KMS-11 (cell line): ENCODE measurements at regions not wholly inside any gene's neighbourhood (a gene's known extent, or its start where the extent isn't known, plus 50 kb on each side); places are given as distances from the start of the nearest gene placed in this dataset.

Source experiments
- H2AFZ ChIP-seq: fragments of 200-600 bp; sonication (generic); 2 replicates; pipeline ENCODE4 v1.6.1; 2016; ENCODE audit warnings: antibody characterized with exemption, mixed run types, low read depth
- H3K27ac ChIP-seq: fragments of 200-600 bp; sonication (generic); 2 replicates; pipeline ENCODE4 v1.6.1; 2016; ENCODE audit warnings: mild to moderate bottlenecking, mixed run types
- H3K27me3 ChIP-seq: fragments of 200-600 bp; sonication (generic); 2 replicates; pipeline ENCODE4 v1.6.1; 2017; ENCODE audit warnings: mild to moderate bottlenecking, low read depth, mixed run types, moderate library complexity; ENCODE audit not compliant: insufficient read depth
- H3K36me3 ChIP-seq: fragments of 200-600 bp; sonication (generic); 2 replicates; pipeline ENCODE4 v1.6.1; 2017; ENCODE audit warnings: mild to moderate bottlenecking, mixed run types; ENCODE audit not compliant: insufficient read depth
- H3K4me1 ChIP-seq: fragments of 200-600 bp; sonication (generic); 2 replicates; pipeline ENCODE4 v1.6.1; 2016; ENCODE audit warnings: mild to moderate bottlenecking, low read depth, mixed run types; ENCODE audit not compliant: poor library complexity, severe bottlenecking
- H3K4me2 ChIP-seq: fragments of 200-600 bp; sonication (generic); 2 replicates; pipeline ENCODE4 v1.7.0; 2016; ENCODE audit warnings: mild to moderate bottlenecking, mixed run types
- H3K4me3 ChIP-seq: fragments of 200-600 bp; sonication (generic); IDR thresholded peaks from 2 replicates; pipeline ENCODE4 v1.6.1; 2017; ENCODE audit warnings: low read depth, low read length, mixed read lengths; ENCODE audit not compliant: insufficient read depth
- H3K79me2 ChIP-seq: fragments of 200-600 bp; sonication (generic); 2 replicates; pipeline ENCODE4 v1.6.1; 2016; ENCODE audit warnings: low read depth, mixed run types; ENCODE audit not compliant: insufficient read depth
- H3K9ac ChIP-seq: fragments of 200-600 bp; sonication (generic); 2 replicates; pipeline ENCODE4 v1.6.1; 2016; ENCODE audit warnings: mild to moderate bottlenecking, mixed run types
- H4K20me1 ChIP-seq: fragments of 200-600 bp; sonication (generic); 2 replicates; pipeline ENCODE4 v1.6.1; 2016; ENCODE audit warnings: mild to moderate bottlenecking, mixed run types; ENCODE audit not compliant: insufficient read depth
- TF ChIP-seq, protein P1 (sequence below): fragments of 200-600 bp; sonication (generic); conservative IDR thresholded peaks from 2 replicates; pipeline ENCODE4 v1.6.1; 2017; ENCODE audit warnings: low read depth, mild to moderate bottlenecking, antibody characterized with exemption, low read length, moderate library complexity, mixed read lengths

- no peaks in the 10 kb centered on the region for H3K36me3 ChIP-seq
- H3K79me2 ChIP-seq: no peaks in the 10 kb centered on the region
- H2AFZ ChIP-seq: no peak overlapping the region
- no peak overlapping the region for H3K4me2 ChIP-seq
- no peak overlapping the region for H3K27ac ChIP-seq
- no peaks in the 10 kb centered on the region for H4K20me1 ChIP-seq
- no peaks in the 10 kb centered on the region for H3K27me3 ChIP-seq
- H3K4me3 ChIP-seq: no peak overlapping the region
- H3K9ac ChIP-seq: no peak overlapping the region
- TF ChIP-seq, protein P1, sequence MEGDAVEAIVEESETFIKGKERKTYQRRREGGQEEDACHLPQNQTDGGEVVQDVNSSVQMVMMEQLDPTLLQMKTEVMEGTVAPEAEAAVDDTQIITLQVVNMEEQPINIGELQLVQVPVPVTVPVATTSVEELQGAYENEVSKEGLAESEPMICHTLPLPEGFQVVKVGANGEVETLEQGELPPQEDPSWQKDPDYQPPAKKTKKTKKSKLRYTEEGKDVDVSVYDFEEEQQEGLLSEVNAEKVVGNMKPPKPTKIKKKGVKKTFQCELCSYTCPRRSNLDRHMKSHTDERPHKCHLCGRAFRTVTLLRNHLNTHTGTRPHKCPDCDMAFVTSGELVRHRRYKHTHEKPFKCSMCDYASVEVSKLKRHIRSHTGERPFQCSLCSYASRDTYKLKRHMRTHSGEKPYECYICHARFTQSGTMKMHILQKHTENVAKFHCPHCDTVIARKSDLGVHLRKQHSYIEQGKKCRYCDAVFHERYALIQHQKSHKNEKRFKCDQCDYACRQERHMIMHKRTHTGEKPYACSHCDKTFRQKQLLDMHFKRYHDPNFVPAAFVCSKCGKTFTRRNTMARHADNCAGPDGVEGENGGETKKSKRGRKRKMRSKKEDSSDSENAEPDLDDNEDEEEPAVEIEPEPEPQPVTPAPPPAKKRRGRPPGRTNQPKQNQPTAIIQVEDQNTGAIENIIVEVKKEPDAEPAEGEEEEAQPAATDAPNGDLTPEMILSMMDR: no peak
- H3K4me1 ChIP-seq: no peaks in the 10 kb centered on the region
Measured at GRCh38 chr2:38499548-38500282, 103.0 kb downstream of the HNRNPLL start.

GRCh38 chr2:38498045-38498481 lies 104.7 kb downstream of the HNRNPLL start:
- Histone ChIP-seq H3K79me2 (no peaks in the 10 kb centered on the region), H4K20me1 (no peaks in the 10 kb centered on the region), H3K36me3 (no peaks in the 10 kb centered on the region), H3K4me2 (no peak overlapping the region), H3K27ac (no peak overlapping the region), H3K9ac (no peak overlapping the region), H3K4me1 (no peaks in the 10 kb centered on the region), H3K27me3 (no peaks in the 10 kb centered on the region), H3K4me3 (no peak overlapping the region), H2AFZ (no peak overlapping the region)
- TF ChIP-seq, protein P1: no peak

DNA sequence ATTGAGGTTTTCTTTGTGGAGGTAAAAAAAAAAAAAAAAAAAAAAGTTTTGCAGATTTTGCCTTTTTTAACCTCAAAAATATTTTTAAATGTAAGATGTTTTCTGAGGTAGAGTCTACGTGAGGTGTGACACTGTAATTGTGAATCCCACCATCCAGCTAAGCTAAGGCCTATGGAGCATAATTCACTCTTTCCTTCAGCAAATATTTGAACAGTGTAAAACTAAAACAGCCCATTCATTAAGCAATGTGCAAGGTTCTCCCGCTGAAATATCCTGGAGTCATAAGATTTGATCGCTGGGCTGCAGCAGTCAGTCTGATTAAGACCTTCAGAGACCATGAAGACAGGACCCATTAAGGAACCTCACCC lies 105.1 kb downstream of the HNRNPLL start:
- no peak overlapping the region for H2AFZ ChIP-seq
- TF ChIP-seq, protein P1: no peak
- no peak overlapping the region for H3K9ac ChIP-seq
- H4K20me1 ChIP-seq: no peaks in the 10 kb centered on the region
- no peaks in the 10 kb centered on the region for H3K27me3 ChIP-seq
- H3K4me1 ChIP-seq: no peaks in the 10 kb centered on the region
- H3K36me3 ChIP-seq: no peaks in the 10 kb centered on the region
- H3K79me2 ChIP-seq: no peaks in the 10 kb centered on the region
- H3K4me3 ChIP-seq: no peak overlapping the region
- H3K27ac ChIP-seq: no peak overlapping the region
- H3K4me2 ChIP-seq: no peak overlapping the region

DNA sequence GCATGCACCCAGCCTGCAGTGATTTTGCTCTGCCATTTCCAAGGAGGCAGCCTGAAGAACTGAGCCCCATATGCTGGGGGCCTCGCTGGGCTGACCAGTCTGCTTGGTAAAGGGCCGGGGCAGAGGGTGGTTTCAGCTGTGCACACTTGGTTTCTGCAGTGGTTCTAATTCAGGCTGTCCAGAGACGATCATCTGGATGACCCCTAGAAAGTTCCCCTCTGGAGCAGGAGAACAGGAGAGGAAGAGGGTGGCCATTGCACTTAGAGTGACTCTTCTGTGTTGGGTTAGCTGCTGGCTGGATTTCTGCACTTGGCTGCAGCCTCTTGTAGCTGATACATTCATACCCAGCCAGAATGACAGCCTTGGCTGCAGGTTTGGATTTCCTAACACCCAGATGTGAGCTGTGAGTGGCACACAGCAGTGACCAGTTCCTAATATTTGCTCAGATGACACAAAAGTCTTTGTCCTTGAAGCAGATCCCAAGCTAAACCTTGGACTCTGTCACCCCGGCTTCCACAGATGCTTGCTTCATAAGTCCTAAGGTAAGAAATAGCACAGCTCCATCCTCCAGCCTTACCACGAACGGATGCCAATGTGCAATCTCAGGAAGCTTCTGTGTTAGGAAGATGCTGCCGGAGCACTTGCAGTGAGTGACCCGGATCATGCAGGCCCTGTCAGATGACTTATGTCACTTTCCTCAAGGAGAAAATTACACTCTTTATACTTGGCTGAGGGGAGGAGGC lies 105.6 kb downstream of the HNRNPLL start:
- Histone ChIP-seq H3K4me2 (no peak overlapping the region), H3K4me1 (no peaks in the 10 kb centered on the region), H4K20me1 (no peaks in the 10 kb centered on the region), H2AFZ (no peak overlapping the region), H3K27me3 (no peaks in the 10 kb centered on the region), H3K27ac (no peak overlapping the region), H3K9ac (no peak overlapping the region), H3K36me3 (no peaks in the 10 kb centered on the region), H3K79me2 (no peaks in the 10 kb centered on the region), H3K4me3 (no peak overlapping the region)
- TF ChIP-seq, protein P1: no peak
